Thyroid gland (tissue), 4 donors: ENCODE measurements at regions not wholly inside any gene's neighbourhood (a gene's known extent, or its start where the extent isn't known, plus 50 kb on each side); places are given as distances from the start of the nearest gene placed in this dataset.

ENCODE experiments used
- DNase-seq, 2 donors: peaks; one replicate each; pipeline ENCODE4 v3.0.0-alpha.2; 2019
- H3K27ac ChIP-seq, 3 donors: fragments of 200-600 bp; sonication (generic); 1 replicate in 2 of 3; 2 replicates in 1 of 3; pipeline ENCODE4 v1.5.1; 2016 to 2019; ENCODE audit warnings: mild to moderate bottlenecking in 1 of 3, moderate library complexity in 1 of 3
- H3K27me3 ChIP-seq: fragments of 200-600 bp; sonication (generic); one replicate; pipeline ENCODE4 v1.5.1; 2019
- H3K36me3 ChIP-seq, 2 donors: fragments of 200-600 bp; sonication (generic); one replicate each; pipeline ENCODE4 v1.5.1; 2016 to 2019
- H3K4me1 ChIP-seq, 2 donors: fragments of 200-600 bp; sonication (generic); one replicate each; pipeline ENCODE4 v1.5.1; 2017 to 2019
- H3K4me3 ChIP-seq, 3 donors: fragments of 200-600 bp; sonication (generic); replicated peaks in 1 of 3; 1 replicate in 2 of 3; 2 replicates in 1 of 3; pipeline ENCODE4 v1.5.1; 2016; ENCODE audit warnings: mild to moderate bottlenecking in 1 of 3
- H3K9me3 ChIP-seq: fragments of 200-600 bp; sonication (generic); one replicate; pipeline ENCODE4 v1.5.1; 2017
- POLR2A ChIP-seq, 2 donors: fragments of 450-650 bp; IDR thresholded peaks; one replicate each; pipeline ENCODE4 v1.6.1; 2017; ENCODE audit warnings: antibody characterized with exemption in 2 of 2, mild to moderate bottlenecking in 2 of 2, moderate library complexity in 1 of 2
- WGBS, 2 donors: methylation state at CpG; one replicate each; pipeline ENCODE4 v1.1.5; 2017; 5-methylcytosine and 5-hydroxymethylcytosine counted together
- intact Hi-C: fragments of 100-400 bp; cut with DNase I; formaldehyde crosslinking; loops from one replicate; pipeline ENCODE4 v1.15.1; 2023
- TF ChIP-seq, protein P1 (sequence below), 6 experiments: fragments of 200-600 bp in 3 of 6; fragments of 450-650 bp in 3 of 6; sonication (generic) in 3 of 6; IDR thresholded peaks; one replicate each; pipeline ENCODE4 v1.5.1; 2016 to 2019; ENCODE audit warnings: antibody characterized with exemption in 6 of 6, mild to moderate bottlenecking in 2 of 6, inconsistent platforms in 1 of 6, moderate library complexity in 1 of 6

DNA sequence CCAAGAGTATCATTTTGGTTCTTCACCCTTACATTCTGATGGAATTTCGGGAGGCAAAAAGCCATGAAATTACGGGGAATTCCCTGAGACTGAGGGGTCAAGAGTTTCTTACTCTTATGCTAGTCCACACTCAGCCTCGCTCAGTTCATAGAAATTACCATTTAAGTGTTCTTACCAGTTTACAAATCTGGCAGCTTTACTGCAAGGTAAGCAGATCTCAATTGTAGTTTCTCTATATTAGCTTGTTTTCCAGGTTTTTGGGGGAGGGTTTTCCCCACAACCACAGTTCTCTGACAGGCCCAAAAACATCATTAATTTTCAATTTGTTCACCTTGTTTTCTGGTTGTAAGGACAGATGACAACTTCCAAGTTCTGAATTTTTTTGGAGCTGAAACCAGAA, 1028.4 kb downstream of the FAM181B start:
- WGBS, 2 donors: 17 to 63% methylated on average over 3 of the region's 3 CpGs
- Histone ChIP-seq H3K4me3 (no peak overlapping the region), H3K4me1 (no peaks in the 10 kb centered on the region), H3K27me3 (no peaks in the 10 kb centered on the region), H3K9me3 (no peaks in the 10 kb centered on the region), H3K36me3 (no peaks in the 10 kb centered on the region), H3K27ac (no peak overlapping the region)
- TF ChIP-seq, protein P1, sequence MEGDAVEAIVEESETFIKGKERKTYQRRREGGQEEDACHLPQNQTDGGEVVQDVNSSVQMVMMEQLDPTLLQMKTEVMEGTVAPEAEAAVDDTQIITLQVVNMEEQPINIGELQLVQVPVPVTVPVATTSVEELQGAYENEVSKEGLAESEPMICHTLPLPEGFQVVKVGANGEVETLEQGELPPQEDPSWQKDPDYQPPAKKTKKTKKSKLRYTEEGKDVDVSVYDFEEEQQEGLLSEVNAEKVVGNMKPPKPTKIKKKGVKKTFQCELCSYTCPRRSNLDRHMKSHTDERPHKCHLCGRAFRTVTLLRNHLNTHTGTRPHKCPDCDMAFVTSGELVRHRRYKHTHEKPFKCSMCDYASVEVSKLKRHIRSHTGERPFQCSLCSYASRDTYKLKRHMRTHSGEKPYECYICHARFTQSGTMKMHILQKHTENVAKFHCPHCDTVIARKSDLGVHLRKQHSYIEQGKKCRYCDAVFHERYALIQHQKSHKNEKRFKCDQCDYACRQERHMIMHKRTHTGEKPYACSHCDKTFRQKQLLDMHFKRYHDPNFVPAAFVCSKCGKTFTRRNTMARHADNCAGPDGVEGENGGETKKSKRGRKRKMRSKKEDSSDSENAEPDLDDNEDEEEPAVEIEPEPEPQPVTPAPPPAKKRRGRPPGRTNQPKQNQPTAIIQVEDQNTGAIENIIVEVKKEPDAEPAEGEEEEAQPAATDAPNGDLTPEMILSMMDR (IDR thresholded peaks at IDR 0.05): no peak
- TF ChIP-seq POLR2A (IDR thresholded peaks at IDR 0.05): no peak
- DNase-seq: no peak
- intact Hi-C loops: no loop called here

DNA sequence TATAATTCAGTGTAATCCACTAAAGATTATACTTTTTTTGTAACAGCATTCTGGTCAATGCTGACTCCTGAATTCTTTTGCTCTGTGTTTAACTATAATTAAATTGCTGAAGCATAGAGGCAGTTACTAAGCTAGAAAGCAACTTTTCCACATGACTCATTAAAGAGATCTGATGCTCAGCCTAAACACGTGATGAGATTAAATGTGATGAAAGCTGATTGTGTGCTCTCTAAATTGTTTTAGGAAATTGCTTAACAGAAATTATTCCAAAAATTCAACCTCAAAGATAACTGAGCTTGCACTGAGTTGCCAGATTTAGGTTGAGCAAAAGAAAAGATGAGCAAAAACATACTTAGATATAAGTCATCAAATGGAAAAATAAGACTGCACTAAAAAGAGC, 1033.6 kb downstream of the FAM181B start:
- Histone ChIP-seq H3K4me3 (no peak overlapping the region), H3K9me3 (no peaks in the 10 kb centered on the region), H3K27me3 (no peaks in the 10 kb centered on the region), H3K36me3 (no peaks in the 10 kb centered on the region), H3K4me1 (no peaks in the 10 kb centered on the region), H3K27ac (no peak overlapping the region)
- TF ChIP-seq, protein P1 (IDR thresholded peaks at IDR 0.05): no peak
- TF ChIP-seq POLR2A (IDR thresholded peaks at IDR 0.05): no peak
- no peak for DNase-seq
- intact Hi-C loops: no loop called here
- WGBS, 2 donors: 76 to 84% methylated on average over 1 of the region's 1 CpG

DNA sequence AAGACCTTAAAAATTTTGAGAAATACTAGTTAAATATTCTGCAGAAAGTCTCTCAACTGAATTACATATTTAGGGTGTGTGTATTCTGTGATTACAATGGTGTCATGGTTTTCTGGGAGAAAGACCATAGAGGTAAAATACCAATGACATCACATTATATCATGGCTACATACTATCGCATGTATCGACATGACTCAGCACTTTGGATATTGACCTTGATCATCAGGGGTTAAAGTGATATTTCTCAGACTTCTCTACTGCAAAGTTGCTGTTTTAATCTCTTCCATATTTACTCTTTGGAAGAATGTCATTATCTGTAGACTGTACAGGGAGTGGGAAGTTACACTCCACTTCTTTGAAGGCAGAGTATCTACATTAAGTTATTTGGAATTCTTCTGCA, 1046.6 kb downstream of the FAM181B start:
- H3K9me3 ChIP-seq: no peaks in the 10 kb centered on the region
- 97 to 99% methylated on average over 2 of the region's 2 CpGs for WGBS, 2 donors
- intact Hi-C loops: no loop called here

DNA sequence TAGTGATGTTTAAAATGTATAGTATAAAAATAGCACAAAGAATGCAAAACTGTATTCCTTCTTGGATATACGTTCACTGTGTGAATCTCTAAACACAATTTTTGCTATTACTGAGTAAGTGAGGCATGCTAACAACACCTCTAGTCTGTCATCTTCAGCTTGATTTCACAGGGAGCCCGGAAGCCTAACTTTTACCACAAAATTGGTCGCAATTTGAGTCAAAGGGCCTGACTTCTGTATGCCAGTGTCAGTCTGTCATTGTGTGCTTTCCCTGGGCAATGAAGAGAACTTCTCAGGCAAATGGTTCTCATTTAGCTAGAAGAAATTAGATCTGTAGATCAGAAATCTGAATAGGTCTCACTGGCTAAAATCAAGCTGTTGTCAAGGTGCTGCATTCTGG, 1059.5 kb downstream of the FAM181B start:
- Histone ChIP-seq H3K27ac (no peak overlapping the region), H3K27me3 (no peaks in the 10 kb centered on the region), H3K4me1 (no peaks in the 10 kb centered on the region), H3K36me3 (no peaks in the 10 kb centered on the region), H3K4me3 (no peak overlapping the region), H3K9me3 (no peaks in the 10 kb centered on the region)
- intact Hi-C loops: no loop called here
- WGBS, 2 donors: 68 to 76% methylated on average over 3 of the region's 3 CpGs
- TF ChIP-seq, protein P1 (IDR thresholded peaks at IDR 0.05): no peak
- TF ChIP-seq POLR2A (IDR thresholded peaks at IDR 0.05): no peak
- no peak for DNase-seq

More for the DNA sequence above, 1046.6 kb downstream of the FAM181B start:
- Histone ChIP-seq H3K36me3 (no peaks in the 10 kb centered on the region), H3K27me3 (no peaks in the 10 kb centered on the region), H3K4me1 (no peaks in the 10 kb centered on the region), H3K4me3 (no peak overlapping the region), H3K27ac (no peak overlapping the region)
- no peak for DNase-seq
- TF ChIP-seq, protein P1 (IDR thresholded peaks at IDR 0.05): no peak
- no peak for TF ChIP-seq POLR2A (IDR thresholded peaks at IDR 0.05)

DNA sequence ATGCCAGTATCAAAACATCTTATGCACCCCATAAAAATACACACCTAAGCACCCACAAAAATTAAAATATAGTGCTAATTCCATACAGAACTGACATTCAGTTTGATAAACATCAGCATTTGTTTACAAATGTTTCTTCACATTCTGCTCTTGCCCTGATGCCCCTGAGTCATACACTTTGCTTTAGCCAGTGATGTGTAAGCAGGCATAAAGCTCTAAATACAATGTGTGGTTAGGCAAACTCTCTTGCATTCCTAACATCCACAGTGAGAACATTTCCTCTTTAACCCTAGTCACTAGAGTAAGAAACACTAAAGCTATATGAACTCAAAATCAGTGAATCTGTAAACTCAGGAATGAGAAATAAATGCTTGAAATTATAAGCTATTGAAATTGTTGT, 1060.7 kb downstream of the FAM181B start:
- TF ChIP-seq POLR2A (IDR thresholded peaks at IDR 0.05): no peak
- TF ChIP-seq, protein P1 (IDR thresholded peaks at IDR 0.05): no peak
- H3K27ac ChIP-seq: no peak overlapping the region
- H3K36me3 ChIP-seq: no peaks in the 10 kb centered on the region
- H3K27me3 ChIP-seq: no peaks in the 10 kb centered on the region
- H3K9me3 ChIP-seq: no peaks in the 10 kb centered on the region
- no peak for DNase-seq
- no peaks in the 10 kb centered on the region for H3K4me1 ChIP-seq
- intact Hi-C loops: no loop called here
- H3K4me3 ChIP-seq: no peak overlapping the region
